Coronary artery (tissue), 2 donors: ENCODE measurements at regions not wholly inside any gene's neighbourhood (a gene's known extent, or its start where the extent isn't known, plus 50 kb on each side); places are given as distances from the start of the nearest gene placed in this dataset.

Experiments used
- DNase-seq: peaks from one replicate; pipeline ENCODE4 v3.0.0-alpha.2; 2017; ENCODE audit warnings: low spot score
- H3K27ac ChIP-seq, 2 donors: fragments of 200-600 bp; sonication (generic); one replicate each; pipeline ENCODE4 v1.5.1; 2016 to 2019
- H3K4me3 ChIP-seq: fragments of 200-600 bp; sonication (generic); 2 replicates; pipeline ENCODE4 v1.5.1; 2016; ENCODE audit warnings: mild to moderate bottlenecking, moderate library complexity
- TF ChIP-seq, protein P1 (sequence below): fragments of 200-600 bp; sonication (generic); IDR thresholded peaks from one replicate; pipeline ENCODE4 v1.5.1; 2019; ENCODE audit warnings: antibody characterized with exemption

DNA sequence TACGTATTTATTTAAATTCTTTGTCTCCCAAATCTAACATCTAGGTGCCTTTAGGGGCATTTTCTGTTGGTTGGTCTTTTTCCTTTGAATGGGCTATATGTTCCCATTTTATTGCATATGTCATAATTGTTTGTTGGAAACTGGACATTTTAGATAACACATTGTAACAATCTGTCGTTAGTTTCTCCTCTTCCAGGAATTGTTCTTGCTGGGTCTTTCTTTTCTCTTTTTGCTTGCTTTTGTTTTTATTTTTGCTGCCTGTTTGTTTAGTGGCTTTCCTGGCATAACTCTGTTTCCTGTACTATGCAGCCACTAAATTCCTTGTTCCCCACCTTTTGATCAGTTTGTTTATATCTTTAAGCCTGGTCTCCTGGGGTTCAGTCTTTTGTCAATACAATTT lies 244.3 kb upstream of the RTL1 start:
- no peak overlapping the region for H3K27ac ChIP-seq
- TF ChIP-seq, protein P1, sequence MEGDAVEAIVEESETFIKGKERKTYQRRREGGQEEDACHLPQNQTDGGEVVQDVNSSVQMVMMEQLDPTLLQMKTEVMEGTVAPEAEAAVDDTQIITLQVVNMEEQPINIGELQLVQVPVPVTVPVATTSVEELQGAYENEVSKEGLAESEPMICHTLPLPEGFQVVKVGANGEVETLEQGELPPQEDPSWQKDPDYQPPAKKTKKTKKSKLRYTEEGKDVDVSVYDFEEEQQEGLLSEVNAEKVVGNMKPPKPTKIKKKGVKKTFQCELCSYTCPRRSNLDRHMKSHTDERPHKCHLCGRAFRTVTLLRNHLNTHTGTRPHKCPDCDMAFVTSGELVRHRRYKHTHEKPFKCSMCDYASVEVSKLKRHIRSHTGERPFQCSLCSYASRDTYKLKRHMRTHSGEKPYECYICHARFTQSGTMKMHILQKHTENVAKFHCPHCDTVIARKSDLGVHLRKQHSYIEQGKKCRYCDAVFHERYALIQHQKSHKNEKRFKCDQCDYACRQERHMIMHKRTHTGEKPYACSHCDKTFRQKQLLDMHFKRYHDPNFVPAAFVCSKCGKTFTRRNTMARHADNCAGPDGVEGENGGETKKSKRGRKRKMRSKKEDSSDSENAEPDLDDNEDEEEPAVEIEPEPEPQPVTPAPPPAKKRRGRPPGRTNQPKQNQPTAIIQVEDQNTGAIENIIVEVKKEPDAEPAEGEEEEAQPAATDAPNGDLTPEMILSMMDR = no peak
- no peak overlapping the region for H3K4me3 ChIP-seq
- no peak for DNase-seq

DNA sequence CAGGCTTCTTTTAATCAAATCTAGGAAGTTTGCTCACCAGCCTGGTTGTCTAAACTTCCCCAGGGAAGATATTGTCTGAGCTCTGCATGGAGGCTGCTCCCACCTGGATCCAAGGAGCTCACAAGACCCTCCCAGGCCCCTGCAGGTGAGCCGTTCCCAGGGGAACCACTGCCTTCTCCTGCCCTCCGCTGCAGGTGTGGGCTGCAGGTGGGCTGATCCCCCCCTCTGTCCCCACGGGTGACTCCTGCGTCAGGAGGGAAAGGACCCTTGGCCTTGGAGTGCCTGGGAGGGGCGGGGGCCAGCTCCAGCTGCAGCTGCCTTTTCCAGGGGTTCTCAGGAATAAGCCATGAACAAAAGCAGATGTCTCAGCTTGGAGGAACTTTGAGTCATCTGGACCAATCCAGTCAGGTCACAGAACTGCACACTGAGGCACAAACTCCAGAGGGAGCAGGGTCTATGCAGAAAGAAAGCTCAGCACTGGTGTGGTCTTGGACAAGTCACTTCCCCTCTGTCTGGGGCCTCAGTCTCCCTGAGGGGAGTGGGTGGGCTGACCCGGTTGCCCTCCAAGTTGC lies 246.6 kb upstream of the RTL1 start:
- DNase-seq = no peak
- no peak overlapping the region for H3K27ac ChIP-seq
- TF ChIP-seq, protein P1 = no peak

DNA sequence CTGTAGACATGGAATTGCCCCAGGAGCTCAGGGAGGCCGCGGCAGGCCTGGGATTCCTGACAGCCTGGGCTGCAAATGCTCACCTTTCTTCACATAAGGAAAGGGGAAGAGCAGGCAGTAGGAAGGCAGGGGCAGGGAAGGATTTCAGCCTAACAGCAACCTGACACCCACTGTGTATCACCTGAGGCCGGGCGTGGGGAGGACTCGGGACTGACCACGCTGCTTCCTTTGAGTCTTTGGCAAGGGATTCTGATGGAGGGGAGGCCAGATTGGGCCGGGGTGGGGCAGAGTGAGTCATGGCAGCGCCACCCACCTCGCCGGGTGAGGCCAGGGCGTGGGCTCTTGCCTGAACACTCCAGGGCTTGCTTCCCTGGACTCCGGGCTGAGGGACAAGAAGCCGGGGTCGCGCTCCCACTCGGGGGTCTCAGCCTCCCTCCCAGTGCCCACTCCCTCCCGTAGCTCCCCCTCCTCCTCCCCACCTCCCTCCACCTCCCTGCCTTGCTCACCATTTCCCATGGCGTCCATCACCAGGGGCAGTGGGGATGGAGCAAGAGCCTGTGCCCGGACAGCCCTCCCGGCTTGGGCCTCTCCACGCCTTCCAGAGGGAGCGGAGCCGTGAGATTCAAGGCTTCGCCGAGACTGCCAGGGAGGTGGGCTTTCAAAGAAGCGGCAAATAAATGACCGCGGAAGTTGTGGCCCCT lies 247.9 kb upstream of the RTL1 start:
- TF ChIP-seq, protein P1 = no peak
- H3K27ac ChIP-seq = no peak overlapping the region
- H3K4me3 ChIP-seq = peak overlapping the region; percentile 53
- DNase-seq = no peak

More for the DNA sequence above, 246.6 kb upstream of the RTL1 start:
- H3K4me3 ChIP-seq = no peak overlapping the region

DNA sequence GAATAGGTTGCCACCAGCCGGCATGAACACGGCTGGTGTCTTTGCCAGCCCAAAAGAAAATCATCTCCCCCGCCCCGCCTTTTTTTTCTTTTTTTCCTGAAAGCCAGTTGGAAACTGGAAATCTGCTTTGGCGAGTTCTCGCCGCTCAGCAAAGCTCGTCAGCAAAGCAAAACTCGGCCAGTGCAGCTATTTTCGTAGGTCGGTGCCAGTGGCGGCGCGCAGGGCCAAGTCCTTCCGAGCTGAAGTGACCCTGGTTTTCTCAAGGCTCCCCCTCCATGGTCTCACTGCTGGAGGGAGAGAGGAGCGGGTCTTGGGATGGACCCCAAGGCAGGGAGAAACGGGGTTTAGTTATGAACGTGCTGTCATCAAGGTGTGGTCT lies 248.4 kb upstream of the RTL1 start:
- TF ChIP-seq, protein P1 = no peak
- Histone ChIP-seq H3K4me3 (peak overlapping the region; percentile 53), H3K27ac (no peak overlapping the region)
- no peak for DNase-seq

DNA sequence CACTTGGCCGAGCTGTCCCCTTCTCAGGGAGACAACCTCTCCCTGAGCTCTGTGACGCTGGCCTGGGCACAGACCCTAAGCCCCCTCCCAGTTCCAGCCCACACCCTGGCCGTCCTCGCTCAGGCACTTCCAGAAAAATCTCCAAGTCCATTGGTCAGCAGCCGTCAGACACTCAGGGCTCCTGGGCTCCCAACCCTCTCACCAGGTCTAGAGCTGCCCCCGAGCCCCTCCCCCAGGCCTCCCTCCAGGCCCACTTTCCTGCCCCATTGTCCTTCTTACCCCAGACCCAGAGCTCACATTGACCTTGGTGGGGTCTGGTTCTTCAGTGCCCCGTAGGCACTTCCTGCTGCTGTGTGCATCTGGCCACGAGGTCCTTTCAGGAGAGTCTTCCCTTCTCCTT lies 249.3 kb upstream of the RTL1 start:
- DNase-seq = peak; percentile 64
- TF ChIP-seq, protein P1 = no peak

DNA sequence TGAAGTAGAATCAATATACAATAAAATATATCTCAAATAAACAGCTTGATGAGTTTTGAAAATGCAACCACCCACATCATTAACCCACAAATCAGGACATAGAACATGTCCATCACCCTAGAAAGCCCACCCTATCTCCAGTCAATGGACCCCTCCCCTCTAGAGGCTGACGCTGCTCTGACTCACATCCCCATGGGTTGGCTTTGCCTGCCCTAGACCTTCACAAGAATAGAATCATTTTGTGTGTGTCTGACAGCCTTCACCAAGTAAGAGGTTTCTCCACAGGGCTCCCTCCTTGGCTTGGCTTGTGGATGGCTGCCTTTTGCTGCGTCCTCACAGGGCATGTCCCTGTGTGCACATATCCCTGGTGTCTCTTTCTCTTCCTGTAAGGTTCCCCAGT lies 250.2 kb upstream of the RTL1 start:
- Histone ChIP-seq H3K4me3 (no peak overlapping the region), H3K27ac (no peak overlapping the region)
- TF ChIP-seq, protein P1 = no peak
- DNase-seq = no peak

More for the DNA sequence above, 249.3 kb upstream of the RTL1 start:
- Histone ChIP-seq H3K4me3 (no peak overlapping the region), H3K27ac (no peak overlapping the region)

DNA sequence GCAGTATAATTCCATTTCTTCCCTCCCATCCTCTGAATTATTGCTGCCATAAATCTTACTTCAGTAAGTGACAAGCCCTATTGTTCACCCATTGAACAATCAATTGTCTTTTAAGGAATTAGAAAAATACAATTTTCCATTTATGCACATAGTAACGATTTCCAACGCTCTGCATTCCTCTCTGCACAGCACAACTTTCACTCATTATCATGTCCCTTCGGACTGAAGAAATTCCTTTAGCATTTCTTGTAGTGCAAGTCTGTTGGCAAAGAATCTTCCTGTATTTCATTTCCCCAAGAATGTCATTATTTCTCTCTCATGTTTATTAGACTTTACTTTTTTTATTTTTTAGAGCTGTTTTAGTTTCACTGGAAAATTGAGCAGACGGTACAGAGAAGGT lies 252.1 kb upstream of the RTL1 start:
- no peak for DNase-seq
- TF ChIP-seq, protein P1 = no peak
- H3K4me3 ChIP-seq = no peak overlapping the region
- no peak overlapping the region for H3K27ac ChIP-seq
